ENCODE measurements at regions not wholly inside any gene's neighbourhood (a gene's known extent, or its start where the extent isn't known, plus 50 kb on each side); places are given as distances from the start of the nearest gene placed in this dataset.

- no peak overlapping the region for H3K9ac ChIP-seq (ENCODE audit: low read length in 5 of 5)
- H3K9me3 ChIP-seq (ENCODE audit: control insufficient read depth in 5 of 5, low read length in 5 of 5): peaks cover 0 to 11% (median 3%) of the 10 kb centered on the region in 5 donors
- H3K36me3 ChIP-seq (ENCODE audit: control insufficient read depth in 5 of 5, insufficient read depth in 5 of 5, low read length in 5 of 5): no peaks in the 10 kb centered on the region
- no peaks in the 10 kb centered on the region for H3K27me3 ChIP-seq (ENCODE audit: control insufficient read depth in 5 of 5, insufficient read depth in 4 of 5, low read length in 5 of 5)
- H3K27ac ChIP-seq (ENCODE audit: low read depth, low read length): no peak overlapping the region
- no peaks in the 10 kb centered on the region for H3K4me1 ChIP-seq (ENCODE audit: control insufficient read depth in 5 of 5, insufficient read depth in 5 of 5, low read length in 5 of 5)
- no peak overlapping the region for H3K4me3 ChIP-seq (ENCODE audit: low read depth in 1 of 5, low read length in 5 of 5)
Measured at GRCh38 chr10:2244471-2244870, 507.1 kb upstream of the ADARB2 start.

GRCh38 chr10:2236876-2237275, 499.6 kb upstream of the ADARB2 start:
- no peaks in the 10 kb centered on the region for H3K36me3 ChIP-seq (ENCODE audit: control insufficient read depth in 5 of 5, insufficient read depth in 5 of 5, low read length in 5 of 5)
- peaks cover 0 to 4% (median 0%) of the 10 kb centered on the region in 5 donors for H3K9me3 ChIP-seq (ENCODE audit: control insufficient read depth in 5 of 5, low read length in 5 of 5)
- no peak overlapping the region for H3K27ac ChIP-seq (ENCODE audit: low read depth, low read length)
- H3K4me1 ChIP-seq (ENCODE audit: control insufficient read depth in 5 of 5, insufficient read depth in 5 of 5, low read length in 5 of 5): no peaks in the 10 kb centered on the region
- no peaks in the 10 kb centered on the region for H3K27me3 ChIP-seq (ENCODE audit: control insufficient read depth in 5 of 5, insufficient read depth in 4 of 5, low read length in 5 of 5)
- H3K9ac ChIP-seq (ENCODE audit: low read length in 5 of 5): no peak overlapping the region
- no peak overlapping the region for H3K4me3 ChIP-seq (ENCODE audit: low read depth in 1 of 5, low read length in 5 of 5)

GRCh38 chr10:2232479-2232878, 495.2 kb upstream of the ADARB2 start:
- Histone ChIP-seq H3K27ac (ENCODE audit: low read depth, low read length) (no peak overlapping the region), H3K27me3 (ENCODE audit: control insufficient read depth in 5 of 5, insufficient read depth in 4 of 5, low read length in 5 of 5) (no peaks in the 10 kb centered on the region), H3K4me1 (ENCODE audit: control insufficient read depth in 5 of 5, insufficient read depth in 5 of 5, low read length in 5 of 5) (no peaks in the 10 kb centered on the region), H3K36me3 (ENCODE audit: control insufficient read depth in 5 of 5, insufficient read depth in 5 of 5, low read length in 5 of 5) (no peaks in the 10 kb centered on the region), H3K4me3 (ENCODE audit: low read depth in 1 of 5, low read length in 5 of 5) (no peak overlapping the region), H3K9ac (ENCODE audit: low read length in 5 of 5) (no peak overlapping the region), H3K9me3 (ENCODE audit: control insufficient read depth in 5 of 5, low read length in 5 of 5) (peaks cover 0 to 2% (median 0%) of the 10 kb centered on the region in 5 donors)

- H3K36me3 ChIP-seq (ENCODE audit: control insufficient read depth in 5 of 5, insufficient read depth in 5 of 5, low read length in 5 of 5): no peaks in the 10 kb centered on the region
- peaks cover 0 to 3% (median 2%) of the 10 kb centered on the region in 5 donors for H3K9me3 ChIP-seq (ENCODE audit: control insufficient read depth in 5 of 5, low read length in 5 of 5)
- no peak overlapping the region for H3K4me3 ChIP-seq (ENCODE audit: low read depth in 1 of 5, low read length in 5 of 5)
- no peak overlapping the region for H3K27ac ChIP-seq (ENCODE audit: low read depth, low read length)
- no peak overlapping the region for H3K9ac ChIP-seq (ENCODE audit: low read length in 5 of 5)
- no peaks in the 10 kb centered on the region for H3K4me1 ChIP-seq (ENCODE audit: control insufficient read depth in 5 of 5, insufficient read depth in 5 of 5, low read length in 5 of 5)
- H3K27me3 ChIP-seq (ENCODE audit: control insufficient read depth in 5 of 5, insufficient read depth in 4 of 5, low read length in 5 of 5): no peaks in the 10 kb centered on the region
Measured at GRCh38 chr10:2230478-2230877, 493.2 kb upstream of the ADARB2 start.

GRCh38 chr10:2228320-2228901, 491.1 kb upstream of the ADARB2 start:
- Histone ChIP-seq H3K9ac (ENCODE audit: low read length in 5 of 5) (no peak overlapping the region), H3K4me1 (ENCODE audit: control insufficient read depth in 5 of 5, insufficient read depth in 5 of 5, low read length in 5 of 5) (no peaks in the 10 kb centered on the region), H3K4me3 (ENCODE audit: low read depth in 1 of 5, low read length in 5 of 5) (no peak overlapping the region), H3K36me3 (ENCODE audit: control insufficient read depth in 5 of 5, insufficient read depth in 5 of 5, low read length in 5 of 5) (no peaks in the 10 kb centered on the region), H3K27ac (ENCODE audit: low read depth, low read length) (no peak overlapping the region), H3K27me3 (ENCODE audit: control insufficient read depth in 5 of 5, insufficient read depth in 4 of 5, low read length in 5 of 5) (peaks cover 0 to 3% (median 0%) of the 10 kb centered on the region in 5 donors), H3K9me3 (ENCODE audit: control insufficient read depth in 5 of 5, low read length in 5 of 5) (peaks cover 0 to 5% (median 3%) of the 10 kb centered on the region in 5 donors)

GRCh38 chr10:2225609-2226008, 488.3 kb upstream of the ADARB2 start:
- H3K4me1 ChIP-seq (ENCODE audit: control insufficient read depth in 5 of 5, insufficient read depth in 5 of 5, low read length in 5 of 5): no peaks in the 10 kb centered on the region
- no peak overlapping the region for H3K4me3 ChIP-seq (ENCODE audit: low read depth in 1 of 5, low read length in 5 of 5)
- H3K36me3 ChIP-seq (ENCODE audit: control insufficient read depth in 5 of 5, insufficient read depth in 5 of 5, low read length in 5 of 5): no peaks in the 10 kb centered on the region
- peaks cover 0 to 3% (median 0%) of the 10 kb centered on the region in 5 donors for H3K27me3 ChIP-seq (ENCODE audit: control insufficient read depth in 5 of 5, insufficient read depth in 4 of 5, low read length in 5 of 5)
- peaks cover 0 to 5% (median 3%) of the 10 kb centered on the region in 5 donors for H3K9me3 ChIP-seq (ENCODE audit: control insufficient read depth in 5 of 5, low read length in 5 of 5)
- no peak overlapping the region for H3K27ac ChIP-seq (ENCODE audit: low read depth, low read length)
- no peak overlapping the region for H3K9ac ChIP-seq (ENCODE audit: low read length in 5 of 5)

- H3K27me3 ChIP-seq (ENCODE audit: control insufficient read depth in 5 of 5, insufficient read depth in 4 of 5, low read length in 5 of 5): peaks cover 0 to 3% (median 0%) of the 10 kb centered on the region in 5 donors
- peaks cover 0 to 5% (median 3%) of the 10 kb centered on the region in 5 donors for H3K9me3 ChIP-seq (ENCODE audit: control insufficient read depth in 5 of 5, low read length in 5 of 5)
- no peaks in the 10 kb centered on the region for H3K4me1 ChIP-seq (ENCODE audit: control insufficient read depth in 5 of 5, insufficient read depth in 5 of 5, low read length in 5 of 5)
- H3K9ac ChIP-seq (ENCODE audit: low read length in 5 of 5): no peak overlapping the region
- no peaks in the 10 kb centered on the region for H3K36me3 ChIP-seq (ENCODE audit: control insufficient read depth in 5 of 5, insufficient read depth in 5 of 5, low read length in 5 of 5)
- H3K27ac ChIP-seq (ENCODE audit: low read depth, low read length): no peak overlapping the region
- no peak overlapping the region for H3K4me3 ChIP-seq (ENCODE audit: low read depth in 1 of 5, low read length in 5 of 5)
Measured at GRCh38 chr10:2223548-2224320, 486.4 kb upstream of the ADARB2 start.

GRCh38 chr10:2222631-2223030, 485.3 kb upstream of the ADARB2 start:
- Histone ChIP-seq H3K4me3 (ENCODE audit: low read depth in 1 of 5, low read length in 5 of 5) (no peak overlapping the region), H3K9ac (ENCODE audit: low read length in 5 of 5) (no peak overlapping the region), H3K27me3 (ENCODE audit: control insufficient read depth in 5 of 5, insufficient read depth in 4 of 5, low read length in 5 of 5) (peaks cover 0 to 3% (median 0%) of the 10 kb centered on the region in 5 donors), H3K9me3 (ENCODE audit: control insufficient read depth in 5 of 5, low read length in 5 of 5) (peaks cover 0 to 5% (median 2%) of the 10 kb centered on the region in 5 donors), H3K4me1 (ENCODE audit: control insufficient read depth in 5 of 5, insufficient read depth in 5 of 5, low read length in 5 of 5) (no peaks in the 10 kb centered on the region), H3K36me3 (ENCODE audit: control insufficient read depth in 5 of 5, insufficient read depth in 5 of 5, low read length in 5 of 5) (no peaks in the 10 kb centered on the region), H3K27ac (ENCODE audit: low read depth, low read length) (no peak overlapping the region)

GRCh38 chr10:2214805-2215204, 477.5 kb upstream of the ADARB2 start:
- Histone ChIP-seq H3K4me1 (ENCODE audit: control insufficient read depth in 5 of 5, insufficient read depth in 5 of 5, low read length in 5 of 5) (no peaks in the 10 kb centered on the region), H3K9ac (ENCODE audit: low read length in 5 of 5) (no peak overlapping the region), H3K4me3 (ENCODE audit: low read depth in 1 of 5, low read length in 5 of 5) (no peak overlapping the region), H3K36me3 (ENCODE audit: control insufficient read depth in 5 of 5, insufficient read depth in 5 of 5, low read length in 5 of 5) (no peaks in the 10 kb centered on the region), H3K27me3 (ENCODE audit: control insufficient read depth in 5 of 5, insufficient read depth in 4 of 5, low read length in 5 of 5) (peaks cover 0 to 8% (median 0%) of the 10 kb centered on the region in 5 donors), H3K27ac (ENCODE audit: low read depth, low read length) (no peak overlapping the region), H3K9me3 (ENCODE audit: control insufficient read depth in 5 of 5, low read length in 5 of 5) (no peaks in the 10 kb centered on the region)

- H3K27ac ChIP-seq (ENCODE audit: low read depth, low read length): no peak overlapping the region
- no peak overlapping the region for H3K9ac ChIP-seq (ENCODE audit: low read length in 5 of 5)
- H3K36me3 ChIP-seq (ENCODE audit: control insufficient read depth in 5 of 5, insufficient read depth in 5 of 5, low read length in 5 of 5): no peaks in the 10 kb centered on the region
- H3K9me3 ChIP-seq (ENCODE audit: control insufficient read depth in 5 of 5, low read length in 5 of 5): no peaks in the 10 kb centered on the region
- peaks cover 0 to 8% (median 0%) of the 10 kb centered on the region in 5 donors for H3K27me3 ChIP-seq (ENCODE audit: control insufficient read depth in 5 of 5, insufficient read depth in 4 of 5, low read length in 5 of 5)
- H3K4me1 ChIP-seq (ENCODE audit: control insufficient read depth in 5 of 5, insufficient read depth in 5 of 5, low read length in 5 of 5): no peaks in the 10 kb centered on the region
- no peak overlapping the region for H3K4me3 ChIP-seq (ENCODE audit: low read depth in 1 of 5, low read length in 5 of 5)
Measured at GRCh38 chr10:2214092-2214491, 476.8 kb upstream of the ADARB2 start.

All from subcutaneous abdominal adipose tissue (tissue), 5 donors.